Body of pancreas (tissue), 4 donors: ENCODE measurements at regions not wholly inside any gene's neighbourhood (a gene's known extent, or its start where the extent isn't known, plus 50 kb on each side); places are given as distances from the start of the nearest gene placed in this dataset.

Experiments
- ATAC-seq: fragments of 150-250 bp; one replicate; pipeline ENCODE4 v1.9.1; 2016
- DNase-seq, 4 donors: peaks; one replicate each; pipeline ENCODE4 v3.0.0-alpha.2; 2019
- H3K27ac ChIP-seq, 4 donors: fragments of 200-600 bp; sonication (generic); 1 replicate in 3 of 4; 2 replicates in 1 of 4; pipeline versions ENCODE4 v1.5.1 to v1.6.1; 2016 to 2019; ENCODE audit warnings: mild to moderate bottlenecking in 1 of 4, mixed read lengths in 1 of 4, moderate library complexity in 1 of 4
- H3K27me3 ChIP-seq, 2 donors: fragments of 200-600 bp; sonication (generic); one replicate each; pipeline ENCODE4 v1.6.0; 2016; ENCODE audit warnings: mild to moderate bottlenecking in 1 of 2
- H3K36me3 ChIP-seq, 2 donors: fragments of 200-600 bp; sonication (generic); replicated peaks in 1 of 2; 2 replicates each; pipeline ENCODE4 v1.5.1; 2016; ENCODE audit warnings: low read depth in 2 of 2; ENCODE audit not compliant: insufficient read depth in 1 of 2
- H3K4me1 ChIP-seq: fragments of 200-600 bp; sonication (generic); one replicate; pipeline ENCODE4 v1.6.0; 2016
- H3K4me3 ChIP-seq, 2 donors: fragments of 200-600 bp; sonication (generic); 1 replicate in 1 of 2; 2 replicates in 1 of 2; pipeline ENCODE4 v1.5.1; 2016 to 2019
- H3K9me3 ChIP-seq, 3 donors: fragments of 200-600 bp; sonication (generic); 1 replicate in 2 of 3; 2 replicates in 1 of 3; pipeline ENCODE4 v1.5.1; 2016
- POLR2A ChIP-seq, 3 donors: fragments of 450-650 bp; IDR thresholded peaks; one replicate each; pipeline ENCODE4 v1.6.1; 2016; ENCODE audit warnings: antibody characterized with exemption in 3 of 3, mild to moderate bottlenecking in 2 of 3
- WGBS, 2 donors: methylation state at CpG; one replicate each; pipeline ENCODE4 v1.1.5; 2017; 5-methylcytosine and 5-hydroxymethylcytosine counted together
- intact Hi-C: fragments of 100-400 bp; cut with DNase I; formaldehyde crosslinking; loops from one replicate; pipeline ENCODE4 v1.15.1; 2023
- TF ChIP-seq, protein P1 (sequence below), 7 experiments: fragments of 450-650 bp in 4 of 7; fragments of 200-600 bp in 3 of 7; sonication (generic) in 3 of 7; IDR thresholded peaks; one replicate each; pipeline ENCODE4 v1.5.1; 2016 to 2019; ENCODE audit warnings: antibody characterized with exemption in 7 of 7

DNA sequence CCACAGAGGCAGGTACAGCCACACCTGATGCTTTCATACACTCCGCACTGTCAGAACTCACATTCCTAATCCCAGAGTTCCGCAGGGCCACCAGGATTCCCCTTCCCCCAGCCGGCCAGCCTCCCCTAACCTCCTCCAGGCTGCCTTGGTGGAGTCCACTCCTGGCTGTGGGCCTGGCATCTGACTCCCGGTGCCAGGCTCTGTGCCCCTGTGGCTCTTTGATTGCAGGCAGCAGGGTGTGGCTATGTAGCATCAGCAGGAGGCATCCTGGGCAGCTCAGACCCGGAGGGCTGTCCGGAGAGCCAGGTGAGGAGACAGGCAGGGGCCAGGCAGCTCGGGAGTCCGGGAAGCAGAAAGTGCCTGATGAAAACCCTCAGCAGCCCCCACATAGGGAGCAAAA lies 1432.9 kb downstream of the BRD1 start:
- no peak for DNase-seq
- H3K27ac ChIP-seq, result no peak overlapping the region
- WGBS, 2 donors, result 51 to 79% methylated on average over 2 to 8 of the region's 8 CpGs

DNA sequence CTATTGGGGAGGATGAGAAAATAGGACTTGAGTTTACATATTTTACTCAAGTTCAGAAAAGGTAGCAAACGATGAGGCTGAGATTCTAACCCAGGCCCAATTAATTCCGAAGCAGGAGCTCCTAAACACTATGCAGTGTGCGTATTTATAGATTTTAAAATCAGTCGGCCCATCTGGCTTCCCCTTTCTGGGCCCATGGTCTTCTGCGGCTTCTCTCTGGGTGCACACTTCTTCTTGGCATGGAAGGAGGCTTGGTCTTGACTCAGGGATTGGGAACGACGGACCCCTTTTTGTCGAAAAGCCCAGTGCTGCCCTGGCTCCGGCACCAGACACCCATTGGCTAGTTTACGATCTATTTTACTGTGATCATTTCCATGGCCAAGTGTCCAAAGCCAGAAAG lies 1433.8 kb downstream of the BRD1 start:
- 68 to 71% methylated on average over 10 of the region's 10 CpGs for WGBS, 2 donors
- Histone ChIP-seq H3K36me3 (no peaks in the 10 kb centered on the region), H3K4me3 (no peak overlapping the region), H3K27me3 (no peaks in the 10 kb centered on the region), H3K27ac (no peak overlapping the region), H3K4me1 (no peaks in the 10 kb centered on the region), H3K9me3 (no peaks in the 10 kb centered on the region)
- DNase-seq (no peak), ATAC-seq (no peak)
- intact Hi-C loops, result no loop called here
- no peak for TF ChIP-seq POLR2A (IDR thresholded peaks at IDR 0.05)
- TF ChIP-seq, protein P1, sequence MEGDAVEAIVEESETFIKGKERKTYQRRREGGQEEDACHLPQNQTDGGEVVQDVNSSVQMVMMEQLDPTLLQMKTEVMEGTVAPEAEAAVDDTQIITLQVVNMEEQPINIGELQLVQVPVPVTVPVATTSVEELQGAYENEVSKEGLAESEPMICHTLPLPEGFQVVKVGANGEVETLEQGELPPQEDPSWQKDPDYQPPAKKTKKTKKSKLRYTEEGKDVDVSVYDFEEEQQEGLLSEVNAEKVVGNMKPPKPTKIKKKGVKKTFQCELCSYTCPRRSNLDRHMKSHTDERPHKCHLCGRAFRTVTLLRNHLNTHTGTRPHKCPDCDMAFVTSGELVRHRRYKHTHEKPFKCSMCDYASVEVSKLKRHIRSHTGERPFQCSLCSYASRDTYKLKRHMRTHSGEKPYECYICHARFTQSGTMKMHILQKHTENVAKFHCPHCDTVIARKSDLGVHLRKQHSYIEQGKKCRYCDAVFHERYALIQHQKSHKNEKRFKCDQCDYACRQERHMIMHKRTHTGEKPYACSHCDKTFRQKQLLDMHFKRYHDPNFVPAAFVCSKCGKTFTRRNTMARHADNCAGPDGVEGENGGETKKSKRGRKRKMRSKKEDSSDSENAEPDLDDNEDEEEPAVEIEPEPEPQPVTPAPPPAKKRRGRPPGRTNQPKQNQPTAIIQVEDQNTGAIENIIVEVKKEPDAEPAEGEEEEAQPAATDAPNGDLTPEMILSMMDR (IDR thresholded peaks at IDR 0.05), result no peak

More for the DNA sequence above, 1432.9 kb downstream of the BRD1 start:
- no peaks in the 10 kb centered on the region for H3K4me1 ChIP-seq
- no peak for TF ChIP-seq POLR2A (IDR thresholded peaks at IDR 0.05)
- TF ChIP-seq, protein P1 (IDR thresholded peaks at IDR 0.05), result no peak
- H3K4me3 ChIP-seq, result no peak overlapping the region
- H3K36me3 ChIP-seq, result no peaks in the 10 kb centered on the region
- H3K27me3 ChIP-seq, result no peaks in the 10 kb centered on the region
- intact Hi-C loops, result no loop called here
- H3K9me3 ChIP-seq, result no peaks in the 10 kb centered on the region
- ATAC-seq, result no peak

DNA sequence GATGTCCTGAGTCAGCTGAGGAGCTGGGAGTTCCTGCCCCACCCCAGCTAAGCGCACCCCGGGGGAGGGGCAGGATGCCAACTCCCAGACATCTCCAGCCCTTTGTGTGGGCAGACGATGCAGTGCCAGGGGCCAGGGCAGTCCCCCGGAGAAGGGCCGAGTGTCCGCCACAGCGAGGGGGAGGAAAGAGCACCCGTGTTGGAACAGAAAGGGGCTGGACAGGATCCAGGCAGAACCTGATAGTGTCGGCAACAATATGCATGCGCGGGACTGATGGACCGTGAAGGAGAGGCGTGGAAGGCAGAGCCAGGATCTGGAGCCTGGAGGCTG lies 1434.7 kb downstream of the BRD1 start:
- Histone ChIP-seq H3K36me3 (no peaks in the 10 kb centered on the region), H3K4me1 (no peaks in the 10 kb centered on the region), H3K9me3 (no peaks in the 10 kb centered on the region), H3K27ac (no peak overlapping the region), H3K27me3 (no peaks in the 10 kb centered on the region), H3K4me3 (no peak overlapping the region)
- no peak for DNase-seq
- no peak for ATAC-seq
- WGBS, 2 donors, result 67 to 69% methylated on average over 13 of the region's 13 CpGs
- no peak for TF ChIP-seq POLR2A (IDR thresholded peaks at IDR 0.05)
- TF ChIP-seq, protein P1 (IDR thresholded peaks at IDR 0.05), result no peak
- intact Hi-C loops, result no loop called here

DNA sequence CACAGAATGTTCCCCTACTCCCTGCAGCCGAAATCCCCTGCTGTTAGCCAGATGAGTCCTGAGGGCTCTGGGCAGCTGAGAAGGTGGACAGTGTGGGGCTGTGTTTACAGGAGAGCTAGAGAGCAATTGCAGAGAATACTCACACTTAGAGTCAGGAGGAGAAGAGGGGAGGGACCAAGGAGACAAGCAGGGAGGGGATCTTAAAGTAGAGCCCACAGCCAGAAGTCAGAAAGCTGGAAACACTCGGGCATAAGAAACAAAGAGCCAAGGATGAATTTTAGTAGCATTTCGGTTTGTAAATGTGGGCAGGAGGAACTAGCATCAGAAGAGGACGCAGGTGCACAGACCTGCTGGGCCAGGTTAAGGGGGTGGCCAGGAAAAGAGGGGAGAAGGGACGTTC lies 1435.9 kb downstream of the BRD1 start:
- DNase-seq, result no peak

DNA sequence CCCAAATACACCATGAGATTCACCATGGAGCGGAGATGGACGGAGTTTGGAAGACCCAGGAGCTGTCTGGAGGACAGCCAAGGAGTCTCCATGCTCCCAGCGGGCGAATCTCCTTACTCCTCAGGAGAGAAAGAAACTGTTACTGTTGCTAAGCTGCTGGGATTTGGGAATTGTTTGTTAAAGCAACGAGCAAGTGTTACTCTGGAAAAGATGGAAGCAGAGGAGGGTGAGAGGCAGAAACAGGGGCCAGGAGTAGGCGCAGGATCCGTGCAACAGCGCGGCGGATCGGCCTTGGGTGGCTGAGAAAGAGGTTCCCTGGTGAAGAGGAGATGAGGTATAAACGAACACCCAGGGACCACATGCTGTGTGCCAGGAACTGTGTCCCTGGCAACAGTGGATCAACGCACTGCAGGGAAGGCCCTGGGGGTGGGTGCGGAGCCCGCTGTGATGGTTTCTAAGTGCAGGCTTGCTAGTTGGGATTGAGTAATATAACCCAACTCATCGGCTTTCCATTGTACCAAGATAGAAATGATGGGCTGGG lies 1436.4 kb downstream of the BRD1 start:
- H3K9me3 ChIP-seq, result no peaks in the 10 kb centered on the region
- intact Hi-C loops, result no loop called here
- H3K27ac ChIP-seq, result no peak overlapping the region
- no peaks in the 10 kb centered on the region for H3K4me1 ChIP-seq
- no peak overlapping the region for H3K4me3 ChIP-seq
- TF ChIP-seq, protein P1 (IDR thresholded peaks at IDR 0.05), result no peak
- no peak for TF ChIP-seq POLR2A (IDR thresholded peaks at IDR 0.05)
- 53 to 66% methylated on average over 16 of the region's 16 CpGs for WGBS, 2 donors
- H3K36me3 ChIP-seq, result no peaks in the 10 kb centered on the region
- no peak for ATAC-seq
- H3K27me3 ChIP-seq, result no peaks in the 10 kb centered on the region
- no peak for DNase-seq

More for the DNA sequence above, 1435.9 kb downstream of the BRD1 start:
- WGBS, 2 donors, result 48 to 55% methylated on average over 5 of the region's 5 CpGs
- Histone ChIP-seq H3K9me3 (no peaks in the 10 kb centered on the region), H3K27ac (no peak overlapping the region), H3K27me3 (no peaks in the 10 kb centered on the region), H3K4me3 (no peak overlapping the region), H3K4me1 (no peaks in the 10 kb centered on the region), H3K36me3 (no peaks in the 10 kb centered on the region)
- no peak for TF ChIP-seq POLR2A (IDR thresholded peaks at IDR 0.05)
- TF ChIP-seq, protein P1 (IDR thresholded peaks at IDR 0.05), result no peak
- intact Hi-C loops, result no loop called here
- no peak for ATAC-seq
